ENCODE measurements at regions not wholly inside any gene's neighbourhood (a gene's known extent, or its start where the extent isn't known, plus 50 kb on each side); places are given as distances from the start of the nearest gene placed in this dataset.

DNA sequence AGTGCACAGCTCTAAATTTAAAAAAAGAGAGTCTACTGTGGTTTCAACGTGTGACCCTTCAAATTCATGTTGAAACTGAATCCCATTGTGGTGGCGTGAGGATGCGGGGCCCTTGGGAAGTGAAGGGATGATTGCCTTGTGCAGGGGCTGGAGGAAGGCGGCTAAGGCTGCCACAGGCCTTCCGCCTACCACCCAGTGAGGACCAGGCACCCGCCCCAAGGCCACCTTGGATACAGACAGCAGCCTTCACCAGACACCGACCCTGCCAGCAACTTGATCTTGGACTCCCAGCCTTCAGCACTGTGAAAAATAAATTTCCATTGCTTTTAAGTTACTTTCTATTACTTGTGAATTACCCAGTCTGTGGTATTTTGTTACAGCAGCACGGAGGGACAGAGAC, 103.4 kb upstream of the TMEM18 start:
- TF ChIP-seq TEAD4 (IDR thresholded peaks at IDR 0.05) (no peak), ZBTB7A (IDR thresholded peaks at IDR 0.05; ENCODE audit: low read depth) (no peak), TAF1 (IDR thresholded peaks at IDR 0.05; ENCODE audit: low read depth) (no peak), TCF12 (IDR thresholded peaks at IDR 0.05; ENCODE audit: low read depth) (no peak), EP300 (IDR thresholded peaks at IDR 0.05; ENCODE audit: borderline replicate concordance) (no peak), CEBPB (IDR thresholded peaks at IDR 0.05) (no peak), YY1 (IDR thresholded peaks at IDR 0.05; ENCODE audit: low read depth) (no peak)
- TF ChIP-seq, protein P1, sequence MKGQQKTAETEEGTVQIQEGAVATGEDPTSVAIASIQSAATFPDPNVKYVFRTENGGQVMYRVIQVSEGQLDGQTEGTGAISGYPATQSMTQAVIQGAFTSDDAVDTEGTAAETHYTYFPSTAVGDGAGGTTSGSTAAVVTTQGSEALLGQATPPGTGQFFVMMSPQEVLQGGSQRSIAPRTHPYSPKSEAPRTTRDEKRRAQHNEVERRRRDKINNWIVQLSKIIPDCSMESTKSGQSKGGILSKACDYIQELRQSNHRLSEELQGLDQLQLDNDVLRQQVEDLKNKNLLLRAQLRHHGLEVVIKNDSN (IDR thresholded peaks at IDR 0.05): no peak

DNA sequence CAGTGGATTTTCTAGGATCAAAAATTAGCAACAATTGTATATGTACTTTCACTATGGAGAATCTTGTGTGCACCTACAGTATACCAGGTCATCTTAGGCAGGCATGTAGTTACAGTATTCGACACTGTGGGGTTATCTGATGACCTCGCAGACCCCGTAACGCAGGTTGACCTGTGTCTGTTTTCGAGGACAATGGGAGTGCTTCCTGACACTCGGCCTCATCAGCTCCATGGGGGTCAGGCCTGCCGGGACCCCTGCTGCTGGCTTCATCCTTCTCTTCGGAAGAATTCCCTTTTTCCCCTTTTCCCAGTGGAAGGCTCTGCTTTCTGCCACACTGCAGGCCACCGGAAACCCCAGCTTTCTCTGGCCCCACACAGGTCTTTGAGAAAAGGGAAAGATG, 102.8 kb upstream of the TMEM18 start:
- TF ChIP-seq, protein P2, sequence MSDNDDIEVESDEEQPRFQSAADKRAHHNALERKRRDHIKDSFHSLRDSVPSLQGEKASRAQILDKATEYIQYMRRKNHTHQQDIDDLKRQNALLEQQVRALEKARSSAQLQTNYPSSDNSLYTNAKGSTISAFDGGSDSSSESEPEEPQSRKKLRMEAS (IDR thresholded peaks at IDR 0.05): no peak

- TF ChIP-seq CEBPB (IDR thresholded peaks at IDR 0.05) (no peak), EP300 (IDR thresholded peaks at IDR 0.05; ENCODE audit: borderline replicate concordance) (no peak), RAD21 (IDR thresholded peaks at IDR 0.05; ENCODE audit: low read depth) (no peak), ZBTB7A (IDR thresholded peaks at IDR 0.05; ENCODE audit: low read depth) (no peak), YY1 (IDR thresholded peaks at IDR 0.05; ENCODE audit: low read depth) (no peak), NFIC (IDR thresholded peaks at IDR 0.05) (no peak), TCF12 (IDR thresholded peaks at IDR 0.05; ENCODE audit: low read depth) (no peak), TAF1 (IDR thresholded peaks at IDR 0.05; ENCODE audit: low read depth) (no peak)
Observed at GRCh38 chr2:778731-779350, 101.6 kb upstream of the TMEM18 start.

- TF ChIP-seq EGR1 (IDR thresholded peaks at IDR 0.05) (no peak), RAD21 (IDR thresholded peaks at IDR 0.05; ENCODE audit: low read depth) (no peak), TAF1 (IDR thresholded peaks at IDR 0.05; ENCODE audit: low read depth) (no peak), CEBPB (IDR thresholded peaks at IDR 0.05) (no peak), FOXM1 (IDR thresholded peaks at IDR 0.05; ENCODE audit: borderline replicate concordance, low read depth) (no peak), TCF12 (IDR thresholded peaks at IDR 0.05; ENCODE audit: low read depth) (no peak)
Observed at GRCh38 chr2:777546-777945, 100.3 kb upstream of the TMEM18 start.

- TF ChIP-seq, protein P1 (IDR thresholded peaks at IDR 0.05): no peak
- TF ChIP-seq NFIC (IDR thresholded peaks at IDR 0.05): no peak
- TF ChIP-seq, protein P2 (IDR thresholded peaks at IDR 0.05): no peak
- TF ChIP-seq RAD21 (IDR thresholded peaks at IDR 0.05; ENCODE audit: low read depth): no peak
- TF ChIP-seq ZBTB7A (IDR thresholded peaks at IDR 0.05; ENCODE audit: low read depth): no peak
- no peak for TF ChIP-seq TCF12 (IDR thresholded peaks at IDR 0.05; ENCODE audit: low read depth)
- no peak for TF ChIP-seq TAF1 (IDR thresholded peaks at IDR 0.05; ENCODE audit: low read depth)
- TF ChIP-seq FOXM1 (IDR thresholded peaks at IDR 0.05; ENCODE audit: borderline replicate concordance, low read depth): no peak
- TF ChIP-seq EP300 (IDR thresholded peaks at IDR 0.05; ENCODE audit: borderline replicate concordance): no peak
Observed at GRCh38 chr2:777051-777450, 99.8 kb upstream of the TMEM18 start.

DNA sequence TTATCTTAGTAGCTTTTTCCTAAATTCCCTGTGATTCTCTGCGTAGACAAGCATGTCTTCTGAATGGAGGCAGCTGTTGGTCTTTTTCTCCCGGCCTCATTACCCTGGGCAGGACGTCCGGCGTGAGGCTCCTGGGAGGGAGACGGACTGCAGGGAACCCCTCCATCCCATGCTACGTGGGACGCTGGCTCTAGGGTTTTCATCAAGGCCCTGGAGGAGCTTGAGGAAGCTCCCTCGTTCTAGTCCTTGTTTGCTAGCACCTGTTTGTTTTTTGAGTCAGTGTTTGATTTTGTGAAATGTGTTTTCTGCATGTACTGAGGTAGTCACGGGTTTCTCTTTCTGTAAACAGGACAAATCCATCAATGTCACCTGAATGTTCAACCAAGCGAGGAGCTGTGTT, 99.3 kb upstream of the TMEM18 start:
- TF ChIP-seq FOXM1 (IDR thresholded peaks at IDR 0.05; ENCODE audit: borderline replicate concordance, low read depth): no peak
- no peak for TF ChIP-seq EP300 (IDR thresholded peaks at IDR 0.05; ENCODE audit: borderline replicate concordance)
- TF ChIP-seq, protein P2 (IDR thresholded peaks at IDR 0.05): no peak
- TF ChIP-seq CEBPB (IDR thresholded peaks at IDR 0.05): no peak
- no peak for TF ChIP-seq YY1 (IDR thresholded peaks at IDR 0.05; ENCODE audit: low read depth)
- TF ChIP-seq, protein P1 (IDR thresholded peaks at IDR 0.05): no peak
- TF ChIP-seq, protein P3, sequence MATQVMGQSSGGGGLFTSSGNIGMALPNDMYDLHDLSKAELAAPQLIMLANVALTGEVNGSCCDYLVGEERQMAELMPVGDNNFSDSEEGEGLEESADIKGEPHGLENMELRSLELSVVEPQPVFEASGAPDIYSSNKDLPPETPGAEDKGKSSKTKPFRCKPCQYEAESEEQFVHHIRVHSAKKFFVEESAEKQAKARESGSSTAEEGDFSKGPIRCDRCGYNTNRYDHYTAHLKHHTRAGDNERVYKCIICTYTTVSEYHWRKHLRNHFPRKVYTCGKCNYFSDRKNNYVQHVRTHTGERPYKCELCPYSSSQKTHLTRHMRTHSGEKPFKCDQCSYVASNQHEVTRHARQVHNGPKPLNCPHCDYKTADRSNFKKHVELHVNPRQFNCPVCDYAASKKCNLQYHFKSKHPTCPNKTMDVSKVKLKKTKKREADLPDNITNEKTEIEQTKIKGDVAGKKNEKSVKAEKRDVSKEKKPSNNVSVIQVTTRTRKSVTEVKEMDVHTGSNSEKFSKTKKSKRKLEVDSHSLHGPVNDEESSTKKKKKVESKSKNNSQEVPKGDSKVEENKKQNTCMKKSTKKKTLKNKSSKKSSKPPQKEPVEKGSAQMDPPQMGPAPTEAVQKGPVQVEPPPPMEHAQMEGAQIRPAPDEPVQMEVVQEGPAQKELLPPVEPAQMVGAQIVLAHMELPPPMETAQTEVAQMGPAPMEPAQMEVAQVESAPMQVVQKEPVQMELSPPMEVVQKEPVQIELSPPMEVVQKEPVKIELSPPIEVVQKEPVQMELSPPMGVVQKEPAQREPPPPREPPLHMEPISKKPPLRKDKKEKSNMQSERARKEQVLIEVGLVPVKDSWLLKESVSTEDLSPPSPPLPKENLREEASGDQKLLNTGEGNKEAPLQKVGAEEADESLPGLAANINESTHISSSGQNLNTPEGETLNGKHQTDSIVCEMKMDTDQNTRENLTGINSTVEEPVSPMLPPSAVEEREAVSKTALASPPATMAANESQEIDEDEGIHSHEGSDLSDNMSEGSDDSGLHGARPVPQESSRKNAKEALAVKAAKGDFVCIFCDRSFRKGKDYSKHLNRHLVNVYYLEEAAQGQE (IDR thresholded peaks at IDR 0.05; ENCODE audit: low read depth): no peak

GRCh38 chr2:776038-776437, 98.8 kb upstream of the TMEM18 start:
- TF ChIP-seq NFIC (IDR thresholded peaks at IDR 0.05): no peak

DNA sequence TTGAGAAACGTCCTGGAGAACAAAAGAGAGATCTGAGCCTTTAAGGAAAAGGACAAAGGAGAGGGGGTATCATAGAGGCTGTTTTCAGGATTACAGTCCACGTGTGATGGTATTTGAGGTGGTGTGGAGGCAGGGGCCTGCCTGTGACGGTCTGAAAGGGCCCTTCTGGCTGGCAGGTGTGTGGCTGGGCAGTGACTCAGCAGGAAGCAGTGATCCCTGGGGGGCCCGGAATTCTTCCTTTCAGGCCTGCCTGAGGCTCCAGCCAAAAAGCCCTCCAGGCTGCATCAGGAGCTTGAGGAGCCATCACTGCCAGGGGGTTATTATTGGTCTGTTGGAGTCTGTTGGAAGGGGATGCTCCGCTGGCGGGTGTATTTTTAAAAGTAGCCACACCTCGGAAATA, 97.2 kb upstream of the TMEM18 start:
- TF ChIP-seq EGR1 (IDR thresholded peaks at IDR 0.05): no peak
- no peak for TF ChIP-seq YY1 (IDR thresholded peaks at IDR 0.05; ENCODE audit: low read depth)
- no peak for TF ChIP-seq NFIC (IDR thresholded peaks at IDR 0.05)
- TF ChIP-seq TCF12 (IDR thresholded peaks at IDR 0.05; ENCODE audit: low read depth): no peak
- no peak for TF ChIP-seq CREB1 (IDR thresholded peaks at IDR 0.05; ENCODE audit: low read depth)
- TF ChIP-seq, protein P1 (IDR thresholded peaks at IDR 0.05): no peak
- no peak for TF ChIP-seq TEAD4 (IDR thresholded peaks at IDR 0.05)
- TF ChIP-seq, protein P3 (IDR thresholded peaks at IDR 0.05; ENCODE audit: low read depth): no peak
- TF ChIP-seq TAF1 (IDR thresholded peaks at IDR 0.05; ENCODE audit: low read depth): no peak
- TF ChIP-seq FOXM1 (IDR thresholded peaks at IDR 0.05; ENCODE audit: borderline replicate concordance, low read depth): no peak
- no peak for TF ChIP-seq RAD21 (IDR thresholded peaks at IDR 0.05; ENCODE audit: low read depth)
- no peak for TF ChIP-seq ZBTB7A (IDR thresholded peaks at IDR 0.05; ENCODE audit: low read depth)
- TF ChIP-seq, protein P2 (IDR thresholded peaks at IDR 0.05): no peak
- TF ChIP-seq EP300 (IDR thresholded peaks at IDR 0.05; ENCODE audit: borderline replicate concordance): no peak
- TF ChIP-seq CEBPB (IDR thresholded peaks at IDR 0.05): no peak
